GM19023 (cell line): ENCODE measurements at regions not wholly inside any gene's neighbourhood (a gene's known extent, or its start where the extent isn't known, plus 50 kb on each side); places are given as distances from the start of the nearest gene placed in this dataset.

ENCODE experiments used
- ATAC-seq: cut with Tn5 transposase; IDR thresholded peaks from one replicate; pipeline ENCODE4 v1.9.1; 2021; ENCODE audit warnings: mild to moderate bottlenecking, moderate library complexity; ENCODE audit not compliant: unreplicated experiment

- no peak for ATAC-seq
Measured at GRCh38 chr2:42906557-42907411, 114.4 kb upstream of the HAAO start.

- ATAC-seq, result no peak
Measured at GRCh38 chr2:42906111-42906556, 113.8 kb upstream of the HAAO start.

DNA sequence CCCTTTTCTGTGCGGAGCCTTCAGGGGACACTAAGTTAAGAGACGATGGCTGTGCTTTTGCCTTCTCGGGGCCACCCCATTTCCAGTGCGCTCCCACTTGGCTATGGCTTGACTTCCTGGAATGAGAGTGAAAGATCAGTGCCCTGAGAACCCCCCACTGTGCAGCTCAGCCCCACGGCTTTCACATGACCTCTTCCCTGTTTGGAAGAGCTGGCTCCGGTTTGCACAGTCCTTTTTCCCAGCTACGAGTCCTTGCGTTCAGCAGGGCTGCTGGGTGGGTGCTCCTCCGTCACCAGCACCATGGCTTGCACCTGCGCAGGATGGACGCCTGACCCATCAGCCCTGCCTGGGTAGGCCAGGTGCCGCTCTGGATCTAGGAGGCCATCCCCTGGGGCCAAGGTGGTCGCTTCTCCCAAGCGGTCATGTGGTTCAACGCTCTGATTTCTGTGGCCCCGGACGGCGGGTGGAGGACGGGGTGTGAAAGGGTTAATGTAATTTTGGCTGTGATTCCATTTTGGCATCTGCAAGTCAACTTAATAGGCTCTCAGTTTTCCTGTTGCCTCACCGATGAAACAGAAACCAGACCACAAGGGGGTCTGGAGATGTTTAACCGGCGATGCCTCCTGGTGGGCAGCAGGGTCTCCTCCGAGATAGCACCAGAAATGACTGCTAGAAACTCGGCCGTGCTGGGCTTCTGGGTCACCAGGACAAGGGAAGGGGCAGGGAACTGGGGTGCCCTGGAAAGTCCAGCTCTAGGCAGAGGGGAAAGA, 113.1 kb upstream of the HAAO start:
- no peak for ATAC-seq

- no peak for ATAC-seq
Measured at GRCh38 chr2:42904576-42904876, 112.1 kb upstream of the HAAO start.

DNA sequence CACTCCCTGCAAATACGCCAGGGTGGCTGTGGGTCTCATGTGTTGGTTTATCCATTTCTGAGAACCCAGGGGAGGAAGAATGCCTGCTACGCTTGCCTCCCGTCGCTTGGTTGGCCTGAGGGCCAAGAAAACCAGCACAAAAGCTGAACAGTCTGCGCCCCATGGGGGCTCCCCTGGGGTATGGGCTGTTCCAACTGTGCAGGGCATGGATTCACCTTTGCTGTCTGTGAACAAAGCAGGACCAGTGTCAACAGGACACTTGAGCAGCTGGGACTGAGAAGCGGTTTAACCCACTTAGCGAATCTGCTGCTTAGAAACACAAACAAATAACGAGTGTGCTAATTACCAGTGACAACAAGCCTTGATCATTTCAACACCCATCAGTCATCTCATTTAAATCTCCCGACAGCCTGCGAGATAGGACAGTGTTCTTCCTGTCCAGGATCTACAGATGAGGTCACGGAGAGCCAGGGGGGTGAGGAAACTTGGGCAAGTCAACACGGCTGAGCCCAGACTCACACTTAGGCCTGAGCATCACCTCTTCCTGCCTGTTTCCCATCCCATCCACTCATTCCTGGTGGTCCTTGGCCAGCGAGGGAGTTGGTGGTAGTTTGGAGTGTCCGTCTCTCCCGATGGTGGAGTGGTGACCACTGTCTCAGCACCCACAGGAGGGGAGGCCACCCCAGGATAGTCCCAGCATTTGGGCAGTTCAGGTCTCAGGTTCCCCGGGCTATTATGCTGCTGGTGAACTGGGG, 111.6 kb upstream of the HAAO start:
- ATAC-seq, result no peak

- no peak for ATAC-seq
Measured at GRCh38 chr2:42902939-42903709, 110.7 kb upstream of the HAAO start.

- no peak for ATAC-seq
Measured at GRCh38 chr2:42901076-42901640, 108.8 kb upstream of the HAAO start.

DNA sequence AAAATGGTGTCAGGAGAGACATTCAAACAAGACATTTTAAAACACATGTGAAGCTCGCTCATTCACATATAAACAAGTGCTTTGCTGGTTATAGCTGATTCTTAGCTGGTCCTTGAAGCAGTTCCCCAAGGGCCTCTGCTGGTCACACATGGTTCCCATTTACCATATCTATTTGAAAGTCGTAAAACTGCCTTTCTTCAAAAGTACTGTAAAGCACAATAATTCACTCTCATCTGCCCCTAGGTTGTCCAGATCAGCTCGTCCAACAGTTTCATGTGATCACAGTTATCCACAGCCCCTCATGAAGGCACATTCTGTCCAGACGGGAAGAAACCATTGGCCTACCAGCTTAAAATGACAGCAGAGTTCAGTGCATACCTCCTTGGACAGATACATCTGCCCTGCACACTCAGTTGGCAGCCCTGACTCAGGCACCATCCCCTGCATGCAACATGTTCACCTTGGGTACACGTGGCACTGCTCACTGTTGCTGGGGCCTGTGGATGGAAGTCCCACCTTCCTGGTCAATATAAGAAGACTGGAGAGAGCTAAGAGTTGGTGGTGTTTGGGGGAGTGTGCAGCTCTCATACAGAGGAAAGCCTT, 108.0 kb upstream of the HAAO start:
- no peak for ATAC-seq

- ATAC-seq, result no peak
Measured at GRCh38 chr2:42897358-42897757, 105.0 kb upstream of the HAAO start.

- no peak for ATAC-seq
Measured at GRCh38 chr2:42895791-42896135, 103.4 kb upstream of the HAAO start.

DNA sequence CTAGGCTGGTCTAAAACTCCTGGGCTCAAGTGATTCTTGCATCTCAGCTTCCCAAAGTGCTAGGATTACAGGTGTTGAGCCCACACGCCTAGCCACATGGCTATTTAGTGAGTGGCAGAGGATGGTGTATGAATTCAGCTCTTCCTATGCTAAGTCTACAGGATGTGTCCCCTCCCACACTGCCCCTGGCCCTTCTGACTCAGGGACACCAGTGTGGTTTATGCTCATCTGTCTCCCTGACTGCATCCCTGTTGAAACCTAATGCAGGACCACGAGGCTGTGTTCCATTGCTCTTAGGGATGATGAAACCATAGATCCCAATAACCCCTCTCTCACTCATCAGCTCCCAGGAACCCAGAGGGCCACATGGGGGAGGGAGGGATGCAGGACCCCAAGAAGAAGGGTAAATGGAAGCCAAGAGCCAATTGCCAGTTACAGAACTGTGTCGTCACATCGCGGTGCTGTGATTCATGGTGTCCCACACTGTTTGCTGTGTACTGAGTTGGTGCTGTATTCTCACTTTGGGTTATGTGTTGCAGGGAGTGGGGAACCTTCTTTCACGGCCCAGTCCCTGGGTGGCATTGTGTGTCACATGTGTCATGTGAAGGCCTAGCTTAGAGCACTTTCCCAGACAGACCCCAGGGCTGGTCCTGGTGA, 102.9 kb upstream of the HAAO start:
- no peak for ATAC-seq

- no peak for ATAC-seq
Measured at GRCh38 chr2:42893047-42893758, 100.8 kb upstream of the HAAO start.

GRCh38 chr2:42890791-42891355, 98.5 kb upstream of the HAAO start:
- no peak for ATAC-seq

DNA sequence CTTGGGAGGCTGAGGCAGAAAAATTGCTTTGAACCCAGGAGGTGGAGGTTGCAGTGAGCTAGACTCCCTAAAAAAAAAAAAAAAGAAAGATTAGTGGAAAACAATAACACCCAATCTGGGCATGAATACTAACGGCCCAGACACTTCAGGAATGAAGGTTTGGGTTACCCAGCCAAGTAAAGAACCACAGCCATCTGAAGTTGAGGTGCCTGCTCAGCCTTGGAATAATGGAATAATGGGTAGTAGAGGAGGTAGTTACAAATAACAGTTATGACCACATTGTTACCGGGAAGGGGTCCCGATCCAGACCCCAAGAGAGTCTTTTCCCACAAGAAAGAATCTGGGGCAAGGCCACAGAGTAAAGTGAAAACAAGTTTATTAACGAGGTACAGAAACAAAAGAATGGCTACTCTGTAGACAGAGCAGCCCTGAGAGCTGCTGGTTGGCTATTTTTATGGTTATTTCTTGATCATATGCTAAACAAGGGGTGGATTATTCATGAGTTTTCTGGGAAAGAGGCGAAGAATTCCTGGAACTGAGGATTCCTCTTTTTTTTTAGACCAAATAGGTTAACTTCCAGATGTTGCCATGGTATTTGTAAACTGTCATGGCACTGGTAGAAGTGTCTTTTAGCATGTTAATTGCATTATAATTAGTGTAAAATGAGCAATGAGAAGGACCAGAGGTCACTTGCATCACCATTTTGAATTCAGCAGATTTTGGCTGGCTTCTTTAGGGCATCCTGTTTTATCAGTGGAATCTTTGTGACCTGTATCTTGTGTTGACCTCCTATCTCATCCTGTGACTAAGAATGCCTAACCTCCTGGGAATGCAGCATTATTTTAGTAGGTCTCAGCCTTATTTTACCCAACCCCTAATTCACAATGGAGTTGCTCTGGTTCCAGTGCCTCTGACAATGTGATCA, 96.2 kb upstream of the HAAO start:
- no peak for ATAC-seq

DNA sequence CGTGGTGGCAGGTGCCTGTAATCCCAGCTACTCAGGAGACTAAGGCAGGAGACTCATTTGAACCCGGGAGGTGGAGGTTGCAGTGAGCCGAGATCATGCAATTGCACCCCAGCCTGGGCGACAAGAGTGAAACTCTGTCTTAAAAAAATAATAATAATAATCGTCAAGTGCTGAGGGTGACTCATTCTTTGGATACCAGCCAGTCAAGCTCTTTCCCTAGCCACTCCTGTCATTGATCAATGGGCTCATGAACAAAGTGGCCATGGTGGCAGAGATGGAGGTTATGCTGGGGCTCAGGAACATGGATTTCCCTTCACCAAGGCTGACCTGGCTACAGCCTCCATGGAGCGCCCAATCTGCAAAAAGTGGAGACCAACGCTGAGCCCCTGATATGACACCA, 94.5 kb upstream of the HAAO start:
- no peak for ATAC-seq

- ATAC-seq, result no peak
Measured at GRCh38 chr2:42882756-42883155, 90.4 kb upstream of the HAAO start.

DNA sequence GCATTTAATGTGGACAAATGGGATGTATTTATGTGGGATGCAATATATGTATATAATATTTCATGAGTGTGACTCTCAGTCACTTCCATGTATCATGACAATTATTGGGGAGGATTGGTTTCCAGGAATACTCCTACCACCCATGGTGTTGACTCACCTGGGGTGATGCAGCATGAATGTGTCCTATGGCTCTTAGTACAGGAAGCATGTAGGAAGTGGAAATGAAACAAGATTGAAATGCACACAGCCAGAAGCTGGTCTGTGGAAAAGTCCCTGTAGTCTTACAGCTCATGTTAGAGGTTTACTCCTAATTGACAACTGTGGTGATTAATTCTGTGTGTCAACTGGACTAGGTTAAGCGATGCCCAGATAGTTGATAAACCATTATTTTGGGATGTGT, 89.3 kb upstream of the HAAO start:
- no peak for ATAC-seq
